Naive thymus-derived CD4-positive, alpha-beta T cell (primary cell): ENCODE measurements at regions not wholly inside any gene's neighbourhood (a gene's known extent, or its start where the extent isn't known, plus 50 kb on each side); places are given as distances from the start of the nearest gene placed in this dataset.

Experiments
- ATAC-seq: fragments of 150-1000 bp; cut with Tn5 transposase; 2 replicates; pipeline ENCODE4 v1.10.0; 2021; ENCODE audit warnings: mild to moderate bottlenecking, moderate library complexity
- CTCF ChIA-PET: fragments of 350-600 bp; sonication (Branson Sonifier 250); formaldehyde crosslinking; loops from one replicate; lab custom pipeline; 2021; ENCODE audit warnings: antibody characterized with exemption; lab: Charles Lee
- POLR2A ChIA-PET: fragments of 350-600 bp; sonication (Branson Sonifier 250); formaldehyde crosslinking; loops from one replicate; lab custom pipeline; 2021; ENCODE audit warnings: antibody characterized with exemption, inconsistent platforms; lab: Charles Lee
- DNase-seq, 9 donors: peaks; one replicate each; pipeline versions ENCODE4 v3.0.0 to v3.0.0-alpha.2; 2020 to 2022; ENCODE audit warnings: mixed read lengths in 1 of 9
- H3K27ac ChIP-seq: one replicate; pipeline ENCODE4 v1.7.0; 2013; ENCODE audit warnings: mild to moderate bottlenecking, low read depth, low read length, moderate library complexity
- H3K27me3 ChIP-seq, 2 donors: one replicate each; pipeline ENCODE4 v1.7.0; 2013; ENCODE audit warnings: low read length in 2 of 2, mild to moderate bottlenecking in 2 of 2, moderate library complexity in 2 of 2; ENCODE audit not compliant: control insufficient read depth in 2 of 2, insufficient read depth in 2 of 2
- H3K36me3 ChIP-seq, 3 experiments: 1 replicate in 2 of 3; 2 replicates in 1 of 3; pipeline ENCODE4 v1.7.0; 2013; ENCODE audit warnings: low read length in 3 of 3, mild to moderate bottlenecking in 3 of 3, moderate library complexity in 1 of 3; ENCODE audit not compliant: insufficient read depth in 3 of 3, control insufficient read depth in 2 of 3
- H3K4me1 ChIP-seq, 2 donors: one replicate each; pipeline ENCODE4 v1.7.0; 2013; ENCODE audit warnings: low read length in 2 of 2, mild to moderate bottlenecking in 2 of 2, moderate library complexity in 1 of 2; ENCODE audit not compliant: control insufficient read depth in 2 of 2, insufficient read depth in 2 of 2
- H3K4me3 ChIP-seq: 2 replicates; pipeline ENCODE4 v1.7.0; 2013; ENCODE audit warnings: mild to moderate bottlenecking, low read length
- H3K9me3 ChIP-seq, 3 experiments: 1 replicate in 2 of 3; 2 replicates in 1 of 3; pipeline ENCODE4 v1.7.0; 2013; ENCODE audit warnings: low read length in 3 of 3; ENCODE audit not compliant: control insufficient read depth in 2 of 3
- H3K27ac Mint-ChIP-seq, 9 donors: one replicate each; pipeline ENCODE4 v1.8.0; 2020 to 2022; ENCODE audit warnings: mixed read lengths in 9 of 9, mild to moderate bottlenecking in 8 of 9, moderate library complexity in 5 of 9, inconsistent platforms in 2 of 9
- H3K27me3 Mint-ChIP-seq, 5 donors: one replicate each; pipeline ENCODE4 v1.8.0; 2021 to 2022; ENCODE audit warnings: mixed read lengths in 5 of 5, mild to moderate bottlenecking in 1 of 5
- H3K36me3 Mint-ChIP-seq, 5 donors: one replicate each; pipeline ENCODE4 v1.8.0; 2020 to 2022; ENCODE audit warnings: mixed read lengths in 5 of 5, mild to moderate bottlenecking in 3 of 5, inconsistent platforms in 1 of 5
- H3K4me1 Mint-ChIP-seq, 7 donors: one replicate each; pipeline ENCODE4 v1.8.0; 2020 to 2022; ENCODE audit warnings: mixed read lengths in 7 of 7, mild to moderate bottlenecking in 3 of 7, inconsistent platforms in 1 of 7
- H3K4me3 Mint-ChIP-seq, 10 donors: one replicate each; pipeline ENCODE4 v1.8.0; 2020 to 2022; ENCODE audit warnings: mild to moderate bottlenecking in 10 of 10, mixed read lengths in 10 of 10, moderate library complexity in 6 of 10, inconsistent platforms in 2 of 10
- H3K9me3 Mint-ChIP-seq, 11 donors: one replicate each; pipeline ENCODE4 v1.8.0; 2020 to 2022; ENCODE audit warnings: mixed read lengths in 11 of 11, mild to moderate bottlenecking in 4 of 11, inconsistent platforms in 1 of 11, moderate library complexity in 1 of 11
- intact Hi-C, 2 donors: fragments of 100-400 bp; cut with micrococcal nuclease; formaldehyde crosslinking; loops; one replicate each; pipeline ENCODE4 v1.15.1; 2023

GRCh38 chr19:31910224-31910623, 435.2 kb upstream of the ZNF507 start:
- Histone ChIP-seq H3K4me1 (no peaks in the 10 kb centered on the region), H3K27ac (no peak overlapping the region), H3K4me3 (no peak overlapping the region), H3K27me3 (no peaks in the 10 kb centered on the region), H3K9me3 (no peaks in the 10 kb centered on the region), H3K36me3 (no peaks in the 10 kb centered on the region)
- intact Hi-C loops, result no loop called here
- Mint-ChIP-seq H3K4me1 (peaks cover 0 to 4% (median 0%) of the 10 kb centered on the region in 7 donors), H3K27me3 (peaks cover 0 to 5% (median 0%) of the 10 kb centered on the region in 5 donors), H3K36me3 (no peaks in the 10 kb centered on the region), H3K27ac (no peak overlapping the region), H3K4me3 (no peak overlapping the region), H3K9me3 (peaks cover 0 to 7% (median 2%) of the 10 kb centered on the region in 11 donors)
- POLR2A ChIA-PET, result no interaction called here
- no peak for DNase-seq
- CTCF ChIA-PET, result no interaction called here
- no peak for ATAC-seq

DNA sequence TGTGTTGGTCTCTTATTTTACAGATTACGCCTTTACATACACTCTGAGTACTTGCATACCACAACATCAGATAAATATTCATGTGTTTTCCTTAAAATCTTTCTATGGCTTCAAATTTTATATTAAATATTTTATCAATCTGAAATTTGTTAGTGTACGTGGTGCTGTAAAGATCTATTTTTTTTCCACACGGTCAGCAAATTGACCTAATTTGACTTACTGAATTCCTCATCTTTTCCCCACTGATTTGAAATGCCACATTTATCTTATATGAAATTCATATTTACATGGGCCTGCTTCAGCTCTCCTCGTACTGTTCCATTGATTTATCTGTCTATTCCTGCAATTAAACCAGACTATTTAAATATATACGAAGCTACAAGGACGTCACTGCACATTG, 433.8 kb upstream of the ZNF507 start:
- Mint-ChIP-seq H3K9me3 (peaks cover 0 to 2% (median 0%) of the 10 kb centered on the region in 11 donors), H3K36me3 (no peaks in the 10 kb centered on the region), H3K4me3 (no peak overlapping the region), H3K4me1 (peaks cover 0 to 2% (median 0%) of the 10 kb centered on the region in 7 donors), H3K27me3 (peaks cover 0 to 3% (median 0%) of the 10 kb centered on the region in 5 donors), H3K27ac (no peak overlapping the region)
- Histone ChIP-seq H3K9me3 (no peaks in the 10 kb centered on the region), H3K4me1 (no peaks in the 10 kb centered on the region), H3K27me3 (no peaks in the 10 kb centered on the region), H3K36me3 (no peaks in the 10 kb centered on the region), H3K27ac (no peak overlapping the region), H3K4me3 (no peak overlapping the region)
- intact Hi-C loops, result no loop called here
- ATAC-seq (no peak), DNase-seq (no peak)
- POLR2A ChIA-PET, result no interaction called here
- CTCF ChIA-PET, result no interaction called here

GRCh38 chr19:31913103-31913661, 432.2 kb upstream of the ZNF507 start:
- Histone ChIP-seq H3K27me3 (no peaks in the 10 kb centered on the region), H3K4me1 (no peaks in the 10 kb centered on the region), H3K4me3 (no peak overlapping the region), H3K9me3 (no peaks in the 10 kb centered on the region), H3K27ac (no peak overlapping the region), H3K36me3 (no peaks in the 10 kb centered on the region)
- DNase-seq (no peak), ATAC-seq (no peak)
- ChIA-PET CTCF (no interaction called here), POLR2A (no interaction called here)
- Mint-ChIP-seq H3K27me3 (peaks cover 0 to 3% (median 0%) of the 10 kb centered on the region in 5 donors), H3K4me3 (no peak overlapping the region), H3K27ac (no peak overlapping the region), H3K4me1 (peaks cover 0 to 2% (median 0%) of the 10 kb centered on the region in 7 donors), H3K9me3 (peaks cover 0 to 2% (median 0%) of the 10 kb centered on the region in 11 donors), H3K36me3 (no peaks in the 10 kb centered on the region)
- intact Hi-C loops, result no loop called here

GRCh38 chr19:31930401-31930800, 415.0 kb upstream of the ZNF507 start:
- peaks cover 0 to 19% (median 2%) of the 10 kb centered on the region in 11 donors for H3K9me3 Mint-ChIP-seq
- intact Hi-C loops, result no loop called here

DNA sequence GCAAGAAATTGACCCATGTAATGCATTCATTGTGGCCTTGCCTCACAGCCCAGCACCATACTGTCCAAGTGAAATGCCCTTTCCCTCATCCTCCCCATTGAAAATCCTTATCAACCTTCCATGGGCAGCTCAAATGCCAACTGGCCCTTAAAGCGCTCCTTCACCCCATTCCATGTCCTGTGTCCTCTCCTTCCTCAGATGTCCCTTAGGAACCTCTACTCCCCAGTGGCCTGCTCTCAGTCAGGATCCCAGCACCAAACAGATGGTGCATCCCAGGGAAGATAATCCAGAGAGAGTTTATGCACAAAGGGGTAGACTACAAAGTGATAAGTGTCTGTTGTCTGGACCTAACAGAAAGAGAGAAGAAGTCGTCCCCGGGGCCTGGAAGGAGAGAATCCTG, 407.4 kb upstream of the ZNF507 start:
- peaks cover 0 to 29% (median 9%) of the 10 kb centered on the region in 11 donors for H3K9me3 Mint-ChIP-seq
- ATAC-seq, result no peak
- H3K36me3 Mint-ChIP-seq, result peaks cover 0 to 4% (median 0%) of the 10 kb centered on the region in 5 donors
- no peaks in the 10 kb centered on the region for H3K4me1 Mint-ChIP-seq
- Histone ChIP-seq H3K27me3 (no peaks in the 10 kb centered on the region), H3K36me3 (no peaks in the 10 kb centered on the region), H3K4me1 (no peaks in the 10 kb centered on the region), H3K9me3 (no peaks in the 10 kb centered on the region), H3K27ac (no peak overlapping the region), H3K4me3 (no peak overlapping the region)
- ChIA-PET POLR2A (no interaction called here), CTCF (no interaction called here)
- intact Hi-C loops, result no loop called here
- H3K4me3 Mint-ChIP-seq, result no peak overlapping the region
- DNase-seq, result no peak
- no peak overlapping the region for H3K27ac Mint-ChIP-seq
- peaks cover 0 to 10% (median 5%) of the 10 kb centered on the region in 5 donors for H3K27me3 Mint-ChIP-seq

More at GRCh38 chr19:31930401-31930800, 415.0 kb upstream of the ZNF507 start:
- Mint-ChIP-seq H3K36me3 (no peaks in the 10 kb centered on the region), H3K4me1 (no peaks in the 10 kb centered on the region), H3K4me3 (no peak overlapping the region), H3K27me3 (peaks cover 0 to 3% (median 0%) of the 10 kb centered on the region in 5 donors), H3K27ac (no peak overlapping the region)
- Histone ChIP-seq H3K4me1 (no peaks in the 10 kb centered on the region), H3K9me3 (no peaks in the 10 kb centered on the region), H3K36me3 (no peaks in the 10 kb centered on the region), H3K4me3 (no peak overlapping the region), H3K27me3 (no peaks in the 10 kb centered on the region), H3K27ac (no peak overlapping the region)
- DNase-seq (no peak), ATAC-seq (no peak)
- ChIA-PET POLR2A (no interaction called here), CTCF (no interaction called here)

DNA sequence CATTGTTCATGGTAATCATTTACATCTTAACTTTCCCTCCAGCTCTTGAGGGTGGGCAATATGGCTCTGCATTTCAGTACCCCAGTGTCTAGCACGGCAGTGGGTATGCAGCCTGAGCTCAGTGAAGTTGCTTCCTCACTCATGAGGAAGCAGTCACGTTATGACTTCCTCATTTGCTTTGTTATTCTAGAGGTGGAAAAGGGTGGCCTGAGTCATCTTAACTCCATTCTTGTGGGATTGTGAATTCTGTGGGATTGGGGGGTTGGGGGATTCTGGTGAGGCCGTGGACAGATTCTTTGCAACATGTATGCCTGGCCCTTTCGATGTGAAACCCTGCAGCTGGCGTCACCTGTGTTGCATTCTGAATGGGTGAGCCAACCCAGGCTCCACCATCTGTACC, 406.7 kb upstream of the ZNF507 start:
- Histone ChIP-seq H3K4me1 (no peaks in the 10 kb centered on the region), H3K27ac (no peak overlapping the region), H3K36me3 (no peaks in the 10 kb centered on the region), H3K9me3 (no peaks in the 10 kb centered on the region), H3K4me3 (no peak overlapping the region), H3K27me3 (no peaks in the 10 kb centered on the region)
- intact Hi-C loops, result no loop called here
- Mint-ChIP-seq H3K4me1 (no peaks in the 10 kb centered on the region), H3K9me3 (peaks cover 0 to 31% (median 9%) of the 10 kb centered on the region in 11 donors), H3K27ac (no peak overlapping the region), H3K27me3 (peaks cover 0 to 10% (median 5%) of the 10 kb centered on the region in 5 donors), H3K36me3 (peaks cover 0 to 4% (median 0%) of the 10 kb centered on the region in 5 donors), H3K4me3 (no peak overlapping the region)
- ChIA-PET CTCF (no interaction called here), POLR2A (no interaction called here)
- ATAC-seq, result no peak
- DNase-seq, result no peak

- ATAC-seq (no peak), DNase-seq (no peak)
- CTCF ChIA-PET, result no interaction called here
- Mint-ChIP-seq H3K36me3 (peaks cover 0 to 4% (median 0%) of the 10 kb centered on the region in 5 donors), H3K27me3 (peaks cover 0 to 10% (median 5%) of the 10 kb centered on the region in 5 donors), H3K9me3 (peaks cover 0 to 26% (median 8%) of the 10 kb centered on the region in 11 donors), H3K4me3 (no peak overlapping the region), H3K27ac (no peak overlapping the region), H3K4me1 (no peaks in the 10 kb centered on the region)
- no peaks in the 10 kb centered on the region for H3K4me1 ChIP-seq
- no peak overlapping the region for H3K4me3 ChIP-seq
- intact Hi-C loops, result no loop called here
- no peaks in the 10 kb centered on the region for H3K27me3 ChIP-seq
- POLR2A ChIA-PET, result no interaction called here
- H3K27ac ChIP-seq, result no peak overlapping the region
- no peaks in the 10 kb centered on the region for H3K9me3 ChIP-seq
- H3K36me3 ChIP-seq, result no peaks in the 10 kb centered on the region
Observed at GRCh38 chr19:31940396-31940795, 405.0 kb upstream of the ZNF507 start.
